DMS 273 (cell line): ENCODE measurements at regions not wholly inside any gene's neighbourhood (a gene's known extent, or its start where the extent isn't known, plus 50 kb on each side); places are given as distances from the start of the nearest gene placed in this dataset.
A peak's percentile ranks its signal among the peaks of the same experiment; 100 is the strongest.
"Not testable (repeated sequence)": the region's sequence is repeated elsewhere in the genome, so short reads cannot be mapped to it uniquely, and the experiment has no call there.

Experiments
- DNase-seq: peaks from one replicate; lab custom pipeline; 2025; ENCODE audit not compliant: unreplicated experiment; lab: John Stamatoyannopoulos, UW

DNA sequence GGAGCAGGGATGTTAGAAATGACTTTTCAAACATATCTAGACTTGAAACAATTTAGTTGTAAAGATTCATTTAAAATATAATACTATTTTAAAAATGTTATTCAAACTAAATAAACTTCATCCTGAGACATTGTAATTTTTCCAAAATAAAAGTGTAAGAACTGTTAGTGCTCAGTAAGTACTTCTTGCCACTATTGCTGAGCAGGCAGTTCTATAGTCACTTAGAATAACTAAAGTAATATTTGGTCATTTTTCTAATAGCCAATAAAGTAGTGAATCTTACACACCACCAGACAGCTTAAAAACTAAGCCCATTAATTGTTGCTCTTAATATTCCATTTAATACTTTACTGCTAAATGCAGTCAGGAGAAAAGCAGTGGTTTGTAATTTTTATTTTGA, 1120.0 kb upstream of the CDH10 start:
- no peak for DNase-seq

DNA sequence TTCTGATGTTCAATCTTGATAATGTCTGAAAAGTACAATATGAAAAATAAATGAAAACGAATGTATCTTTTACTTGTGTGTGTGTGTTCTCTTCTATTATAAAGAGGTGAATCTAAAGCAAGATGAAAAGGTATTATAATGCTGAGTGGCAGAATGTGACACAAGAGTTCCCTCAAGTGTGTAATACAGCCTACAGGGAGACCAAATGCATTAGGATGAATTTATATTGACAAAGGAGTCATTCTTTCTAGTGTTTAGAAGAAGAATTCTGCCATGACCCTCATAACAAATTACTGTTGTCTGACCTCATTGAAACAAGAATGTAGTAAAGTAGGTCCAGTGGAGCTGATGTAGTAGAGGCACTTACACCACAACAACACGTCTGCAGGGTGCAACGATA, 1119.0 kb upstream of the CDH10 start:
- DNase-seq: no peak

DNA sequence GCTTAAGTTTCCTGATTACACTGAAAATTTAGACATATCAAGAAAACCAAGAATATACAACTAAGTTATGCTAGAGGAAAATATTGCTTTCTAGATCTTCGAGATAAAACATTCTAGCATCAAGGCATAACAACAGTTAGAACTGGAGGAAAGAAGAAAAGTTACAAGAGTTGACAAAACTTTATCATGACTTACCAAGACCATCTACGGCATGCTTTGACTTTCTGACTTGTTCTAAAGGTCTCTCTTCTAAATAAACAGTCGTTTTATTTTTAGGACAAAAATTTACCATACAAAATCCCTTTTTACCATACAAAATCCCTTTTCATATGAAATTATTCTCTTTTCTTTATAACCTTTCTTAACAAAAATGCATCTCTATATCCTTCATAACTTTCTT, 1110.1 kb upstream of the CDH10 start:
- DNase-seq: peak; percentile 40

- DNase-seq: no peak
These were observed 1100.1 kb upstream of the CDH10 start for GRCh38 chr5:25744908-25745307.

DNA sequence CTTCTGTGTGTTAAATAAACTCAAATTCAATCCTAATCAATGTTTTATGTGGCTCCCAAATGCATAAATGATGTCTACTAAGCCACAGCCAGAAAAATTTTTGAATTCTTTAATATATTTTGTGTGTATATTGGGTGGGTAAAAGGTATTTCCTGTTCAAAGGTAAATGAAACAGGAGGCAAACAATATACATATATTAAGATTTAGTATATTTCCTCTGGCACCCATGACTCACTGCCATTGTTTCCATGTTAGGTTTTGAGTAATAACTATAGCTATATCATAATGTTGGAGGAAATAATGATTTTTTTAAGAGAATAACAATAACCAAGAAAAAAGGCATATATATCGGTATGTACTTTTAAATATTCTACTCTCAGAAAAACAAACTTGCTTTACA, 1071.9 kb upstream of the CDH10 start:
- DNase-seq: no peak

DNA sequence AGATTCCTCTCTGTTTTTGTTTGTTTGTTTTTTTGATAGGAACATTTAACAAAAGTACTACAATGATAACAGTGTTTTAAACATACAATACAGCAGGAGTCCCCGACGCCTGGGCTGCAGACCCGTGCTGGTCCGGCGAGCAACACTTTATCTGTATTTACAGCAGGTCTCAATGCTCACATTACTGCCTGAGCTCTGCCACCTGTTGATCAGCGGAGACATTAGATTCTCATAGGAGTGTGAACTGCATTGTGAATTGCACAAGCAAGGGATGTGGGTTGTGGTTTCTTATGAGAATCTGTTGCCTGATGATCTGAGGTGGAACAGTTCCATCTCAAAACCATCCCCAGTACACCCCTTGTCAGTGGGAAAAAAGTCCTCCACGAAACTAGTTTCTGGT, 1068.5 kb upstream of the CDH10 start:
- peak; percentile 1 for DNase-seq

DNA sequence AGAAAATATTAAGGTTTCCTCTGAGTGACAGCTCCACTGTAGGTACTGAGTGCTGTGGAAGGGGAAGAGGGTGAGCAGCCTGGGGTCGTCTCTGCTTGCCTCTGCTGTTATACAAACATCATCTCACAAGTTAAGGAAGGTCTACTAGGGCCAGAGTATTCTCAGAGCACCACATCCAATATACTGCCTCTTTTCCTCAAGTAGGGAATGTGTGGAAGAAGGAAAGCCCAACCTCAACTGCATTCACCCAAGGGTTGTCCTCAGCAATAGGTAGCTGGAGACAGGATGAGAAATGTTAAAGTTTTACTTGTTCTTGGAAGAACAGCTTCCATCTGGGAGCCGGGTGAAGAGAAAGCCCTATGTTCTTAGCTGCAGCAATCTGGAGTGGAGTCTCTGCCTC, 1062.3 kb upstream of the CDH10 start:
- no peak for DNase-seq

- DNase-seq: no peak
These were observed 1057.2 kb upstream of the CDH10 start for GRCh38 chr5:25701936-25702335.

- DNase-seq: no peak
These were observed 1050.0 kb upstream of the CDH10 start for GRCh38 chr5:25694801-25695200.

- DNase-seq: no peak
These were observed 1043.4 kb upstream of the CDH10 start for GRCh38 chr5:25688156-25688555.

GRCh38 chr5:25669645-25670401, 1025.0 kb upstream of the CDH10 start:
- DNase-seq: no peak

DNA sequence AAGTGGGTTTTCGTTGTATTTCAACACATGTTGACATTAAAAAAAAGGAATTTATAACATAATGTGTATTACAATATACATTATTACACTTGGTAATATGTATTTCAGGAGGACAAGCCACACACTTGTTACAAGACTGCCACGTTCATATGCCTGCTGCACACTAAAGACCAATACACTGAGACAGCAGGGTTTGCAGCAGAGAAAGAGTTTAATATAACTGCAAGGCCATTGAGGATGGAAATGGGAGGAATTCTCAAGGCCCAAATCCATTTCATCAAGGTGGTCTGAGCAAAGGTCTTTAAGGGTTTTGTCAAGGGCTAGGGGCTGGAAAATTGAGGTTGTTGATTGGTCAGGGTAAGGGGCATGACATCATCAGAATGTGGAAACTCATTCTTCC, 1017.8 kb upstream of the CDH10 start:
- no peak for DNase-seq

GRCh38 chr5:25650316-25650715, 1005.5 kb upstream of the CDH10 start:
- not testable (repeated sequence) for DNase-seq

DNA sequence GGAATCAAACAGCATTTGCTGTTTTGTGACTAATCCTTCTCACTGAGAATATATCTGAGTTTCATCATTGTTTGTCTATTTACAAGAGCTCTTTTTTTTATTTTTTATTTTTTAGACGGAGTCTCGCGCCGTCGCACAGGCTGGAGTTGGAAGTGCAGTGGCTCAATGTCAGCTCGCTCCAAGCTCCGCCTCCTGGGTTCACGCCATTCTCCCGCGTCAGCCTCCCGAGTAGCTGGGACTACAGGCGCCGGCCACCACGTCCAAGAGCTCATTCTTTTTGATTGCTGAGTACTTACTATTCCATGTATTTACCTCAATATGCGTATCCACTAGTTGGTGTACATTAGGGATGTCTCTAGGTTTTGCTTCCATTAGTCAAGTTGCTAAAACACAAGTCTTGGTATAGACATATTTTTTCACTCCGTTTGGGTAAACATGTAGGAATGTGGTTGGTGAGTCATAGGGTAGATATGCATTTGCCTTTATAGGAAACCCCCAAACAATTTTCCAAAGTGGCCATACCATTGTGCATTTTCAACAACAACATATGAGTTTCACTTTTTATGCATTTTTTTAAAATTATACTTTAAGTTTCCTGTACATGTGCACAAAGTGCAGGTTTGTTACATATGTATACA, 1005.0 kb upstream of the CDH10 start:
- no peak for DNase-seq

DNA sequence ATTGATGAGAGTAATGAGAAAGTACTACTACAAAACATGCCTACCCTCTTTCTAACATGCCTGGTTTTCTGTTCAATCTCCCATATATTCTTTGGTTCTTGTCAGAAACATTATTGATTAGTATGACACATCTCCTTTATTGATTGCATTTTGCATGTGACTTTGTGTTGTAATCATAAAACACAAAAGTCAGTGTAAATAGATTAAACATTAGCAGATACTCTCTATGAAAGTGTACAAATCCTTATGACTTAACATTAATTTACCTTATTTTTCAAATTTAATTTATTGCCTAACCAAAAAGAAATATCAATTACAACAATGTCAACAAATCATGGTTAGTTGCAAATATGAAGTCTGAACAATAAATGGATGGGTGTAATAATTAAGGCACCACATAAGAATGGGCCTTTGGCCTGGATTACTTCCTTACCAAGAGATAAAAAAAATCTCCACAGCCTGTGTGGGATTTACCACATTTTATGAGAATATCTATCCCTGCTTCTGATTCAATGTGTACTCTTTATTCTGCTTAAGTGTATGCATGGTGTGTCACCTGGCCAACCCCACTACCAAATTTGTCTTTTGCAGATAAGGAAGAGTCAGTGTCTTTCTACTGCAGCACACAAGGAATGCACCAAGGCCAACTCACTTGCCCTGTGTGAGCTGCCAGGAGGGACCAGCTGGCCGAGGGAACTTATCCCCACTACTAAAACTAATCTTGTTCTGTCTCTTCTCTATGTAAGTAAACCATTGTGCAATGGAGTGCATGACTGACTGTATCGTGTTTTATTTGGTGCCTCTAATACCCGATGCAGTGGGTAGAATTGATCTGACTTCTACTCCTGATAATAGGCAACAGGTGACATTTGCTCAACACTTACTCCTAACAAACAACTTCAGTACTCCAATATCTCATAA, 1001.9 kb upstream of the CDH10 start:
- DNase-seq: no peak

DNA sequence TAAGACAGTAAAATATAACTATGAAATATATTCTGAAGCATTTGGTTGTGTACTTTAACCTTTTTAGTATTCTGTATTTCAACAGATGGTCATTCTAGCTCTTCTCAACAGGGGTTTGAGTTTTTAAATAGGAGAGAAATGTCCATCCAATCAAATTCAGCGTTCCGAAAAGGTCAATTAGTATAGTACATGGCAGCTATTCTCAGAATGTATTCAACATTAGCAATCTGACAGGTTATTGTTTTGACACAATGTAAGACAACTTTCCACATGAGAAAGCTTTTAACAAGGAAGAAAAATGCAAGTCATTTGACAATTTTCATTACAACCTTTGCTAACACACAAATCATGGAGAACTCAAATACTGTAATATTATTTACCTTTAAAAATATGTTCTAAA, 996.3 kb upstream of the CDH10 start:
- no peak for DNase-seq

DNA sequence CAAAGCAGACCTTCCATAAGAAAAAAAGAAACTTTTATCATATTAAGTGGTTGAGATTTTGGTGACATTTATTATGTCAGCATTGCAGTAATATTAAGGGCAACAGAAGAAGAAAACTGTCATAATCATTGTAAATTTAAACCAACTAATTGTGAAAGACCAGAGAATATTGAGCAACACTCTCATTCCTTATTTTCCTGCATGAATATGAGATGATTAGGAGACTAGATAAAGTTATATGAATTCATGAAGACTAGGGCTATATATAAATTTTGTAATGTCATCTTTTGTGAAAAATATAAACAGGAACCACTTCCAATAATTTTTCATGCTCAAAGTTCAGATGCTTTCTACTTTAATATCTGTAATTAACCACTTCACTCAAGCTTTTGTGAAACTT, 974.5 kb upstream of the CDH10 start:
- no peak for DNase-seq

GRCh38 chr5:25618821-25619220, 974.0 kb upstream of the CDH10 start:
- DNase-seq: no peak

DNA sequence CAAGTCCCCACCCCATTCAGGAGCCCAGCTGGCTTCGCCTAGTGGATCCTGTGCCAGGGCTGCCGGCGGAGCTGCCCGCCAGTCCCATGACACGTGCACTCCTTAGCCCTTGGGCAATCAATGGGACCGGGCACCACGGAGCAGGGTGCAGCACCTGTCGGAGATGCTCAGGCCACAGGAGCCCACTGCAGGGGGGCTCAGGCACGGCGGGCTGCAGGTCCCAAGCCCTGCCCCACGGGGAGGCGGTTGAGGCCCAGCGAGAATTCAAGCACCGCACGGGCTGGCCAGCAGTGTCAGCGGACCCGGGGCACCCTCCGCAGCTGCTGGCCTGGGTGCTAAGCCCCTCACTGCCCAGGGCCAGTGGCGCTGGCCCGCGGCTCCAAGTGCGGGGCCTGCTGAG, 969.7 kb upstream of the CDH10 start:
- DNase-seq: no peak

GRCh38 chr5:25604681-25605080, 959.9 kb upstream of the CDH10 start:
- DNase-seq: no peak

GRCh38 chr5:25579111-25579510, 934.3 kb upstream of the CDH10 start:
- DNase-seq: no peak

DNA sequence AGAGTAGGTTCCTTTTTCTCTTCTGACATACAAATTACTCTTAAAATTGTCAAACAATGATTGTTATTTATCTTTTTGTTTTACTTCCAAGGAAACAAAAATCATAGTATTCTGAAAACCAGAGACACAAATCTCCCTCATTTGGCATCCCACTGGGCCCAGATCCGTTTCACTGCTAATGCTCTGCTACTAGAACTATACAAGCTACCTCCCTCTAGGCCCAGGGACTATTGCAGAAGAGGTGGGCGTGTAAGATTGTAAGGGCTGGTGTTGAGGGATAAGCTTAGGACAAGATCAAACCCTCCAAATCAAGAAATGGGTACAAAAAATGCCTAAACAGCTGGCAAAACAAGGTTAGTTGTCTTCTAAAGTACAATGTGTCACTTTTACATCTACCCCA, 928.9 kb upstream of the CDH10 start:
- no peak for DNase-seq
